Left ventricle myocardium inferior (tissue), 1 donor: ENCODE measurements at regions not wholly inside any gene's neighbourhood (a gene's known extent, or its start where the extent isn't known, plus 50 kb on each side); places are given as distances from the start of the nearest gene placed in this dataset.
"Not testable (repeated sequence)": the region's sequence is repeated elsewhere in the genome, so short reads cannot be mapped to it uniquely, and the experiment has no call there.

Source experiments
- DNase-seq: peaks from one replicate; pipeline ENCODE4 v3.0.0-alpha.2; 2020
- H3K27ac ChIP-seq: fragments of 200-600 bp; replicated peaks from 2 replicates; pipeline ENCODE4 v1.8.0; 2021
- H3K27me3 ChIP-seq: fragments of 200-600 bp; 2 replicates; pipeline ENCODE4 v1.8.0; 2021; ENCODE audit warnings: low read depth
- H3K36me3 ChIP-seq: fragments of 200-600 bp; 2 replicates; pipeline ENCODE4 v1.8.0; 2021
- H3K4me1 ChIP-seq: fragments of 200-600 bp; 2 replicates; pipeline ENCODE4 v1.8.0; 2021
- H3K4me3 ChIP-seq: fragments of 200-600 bp; 2 replicates; pipeline ENCODE4 v1.8.0; 2021; ENCODE audit warnings: mild to moderate bottlenecking, moderate library complexity
- H3K9me3 ChIP-seq: fragments of 200-600 bp; replicated peaks from 2 replicates; pipeline ENCODE4 v1.8.0; 2021
- CTCF ChIP-seq: fragments of 200-600 bp; IDR thresholded peaks from 2 replicates; pipeline ENCODE4 v1.8.0; 2021; ENCODE audit warnings: antibody characterized with exemption, mild to moderate bottlenecking, borderline replicate concordance
- intact Hi-C: fragments of 100-400 bp; cut with micrococcal nuclease; formaldehyde crosslinking; loops from one replicate; pipeline ENCODE4 v1.11.0; 2022
- donor health status: DM: no; HTN: yes; CAD: no; lungs with severe emphysema.

- no peak for TF ChIP-seq CTCF
- no peaks in the 10 kb centered on the region for H3K9me3 ChIP-seq
- no peaks in the 10 kb centered on the region for H3K36me3 ChIP-seq
- no peak overlapping the region for H3K27ac ChIP-seq
- intact Hi-C loops = no loop called here
- no peak for DNase-seq
- H3K4me3 ChIP-seq = no peak overlapping the region
- H3K4me1 ChIP-seq = no peaks in the 10 kb centered on the region
- H3K27me3 ChIP-seq = peaks cover 78% of the 10 kb centered on the region
These were observed 125.2 kb upstream of the SYT13 start for GRCh38 chr11:45411228-45411946.

GRCh38 chr11:45410391-45411227, 124.5 kb upstream of the SYT13 start:
- Histone ChIP-seq H3K4me1 (no peaks in the 10 kb centered on the region), H3K27me3 (peaks cover 80% of the 10 kb centered on the region), H3K9me3 (no peaks in the 10 kb centered on the region), H3K27ac (no peak overlapping the region), H3K36me3 (no peaks in the 10 kb centered on the region), H3K4me3 (no peak overlapping the region)
- DNase-seq = no peak
- intact Hi-C loops = no loop called here
- no peak for TF ChIP-seq CTCF

- Histone ChIP-seq H3K9me3 (no peaks in the 10 kb centered on the region), H3K27ac (no peak overlapping the region), H3K36me3 (no peaks in the 10 kb centered on the region), H3K27me3 (peaks cover 80% of the 10 kb centered on the region), H3K4me3 (no peak overlapping the region), H3K4me1 (no peaks in the 10 kb centered on the region)
- no peak for TF ChIP-seq CTCF
- no peak for DNase-seq
- intact Hi-C loops = loop anchor here (5.0 kb wide), 1 partner anchor 363 kb away; no protein-coding TSS in a partner anchor
These were observed 123.4 kb upstream of the SYT13 start for GRCh38 chr11:45409587-45409986.

- no peaks in the 10 kb centered on the region for H3K4me1 ChIP-seq
- H3K27ac ChIP-seq = no peak overlapping the region
- intact Hi-C loops = loop anchor here (5.0 kb wide), 1 partner anchor 365 kb away; no protein-coding TSS in a partner anchor
- peaks cover 67% of the 10 kb centered on the region for H3K27me3 ChIP-seq
- no peaks in the 10 kb centered on the region for H3K36me3 ChIP-seq
- TF ChIP-seq CTCF = no peak
- no peak for DNase-seq
- H3K4me3 ChIP-seq = no peak overlapping the region
- H3K9me3 ChIP-seq = no peaks in the 10 kb centered on the region
These were observed 121.1 kb upstream of the SYT13 start for GRCh38 chr11:45407226-45407625.

DNA sequence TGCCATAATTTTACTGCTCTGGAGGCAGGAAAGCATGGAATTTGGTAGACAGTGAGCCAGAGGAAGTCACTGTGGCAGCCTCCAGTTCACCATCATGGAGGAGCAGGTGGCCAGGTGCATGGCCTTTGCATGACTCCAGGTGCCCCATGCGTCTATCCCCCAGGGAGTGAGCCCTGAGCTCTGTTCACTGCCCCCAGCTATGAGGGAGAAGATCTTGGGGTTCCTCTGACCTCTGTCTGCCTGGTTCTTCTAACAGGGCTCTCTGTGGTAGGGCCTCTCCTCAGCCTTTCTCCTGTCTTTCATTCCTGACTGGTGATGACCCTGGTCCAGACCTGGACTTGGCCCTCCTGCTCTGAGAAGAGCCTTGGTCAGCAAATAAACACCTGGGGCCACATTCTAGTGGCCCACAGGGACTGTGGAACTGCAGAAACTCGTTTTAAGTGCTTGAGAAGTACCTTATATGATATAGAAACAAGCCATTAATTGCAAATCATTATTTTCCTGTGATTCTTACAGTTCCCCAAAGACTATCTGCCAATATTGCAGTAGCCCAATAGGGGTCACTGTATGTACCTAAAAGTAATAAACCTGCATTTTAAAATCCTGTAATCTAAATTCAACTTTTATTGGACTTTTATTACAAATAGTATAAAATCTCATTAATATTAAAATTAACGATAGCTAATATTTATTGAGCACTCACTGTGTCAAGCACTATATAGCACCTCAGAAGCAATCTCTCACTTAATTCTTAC, 120.0 kb upstream of the SYT13 start:
- Histone ChIP-seq H3K4me1 (no peaks in the 10 kb centered on the region), H3K27me3 (peaks cover 62% of the 10 kb centered on the region), H3K4me3 (no peak overlapping the region), H3K27ac (no peak overlapping the region), H3K9me3 (no peaks in the 10 kb centered on the region), H3K36me3 (no peaks in the 10 kb centered on the region)
- intact Hi-C loops = loop anchor here (5.0 kb wide), 1 partner anchor 366 kb away; no protein-coding TSS in a partner anchor
- DNase-seq = no peak
- TF ChIP-seq CTCF = peak; percentile 61

- DNase-seq, intact Hi-C loops, H3K9me3 ChIP-seq, H3K36me3 ChIP-seq, H3K27ac ChIP-seq, H3K4me1 ChIP-seq, H3K4me3 ChIP-seq: not testable (repeated sequence)
- H3K27me3 ChIP-seq = peaks cover 64% of the 10 kb centered on the region
These were observed 117.4 kb upstream of the SYT13 start for GRCh38 chr11:45403521-45403920.
